Osteocyte (in vitro differentiated cells): ENCODE measurements at regions not wholly inside any gene's neighbourhood (a gene's known extent, or its start where the extent isn't known, plus 50 kb on each side); places are given as distances from the start of the nearest gene placed in this dataset.

Source experiments
- DNase-seq: peaks from one replicate; pipeline ENCODE4 v3.0.0; 2021; ENCODE audit warnings: mixed read lengths; ENCODE audit not compliant: unreplicated experiment; ENCODE audit errors: extremely low spot score
- H3K27ac Mint-ChIP-seq: one replicate; pipeline ENCODE4 v1.8.0; 2021; ENCODE audit warnings: mild to moderate bottlenecking, mixed read lengths; ENCODE audit not compliant: unreplicated experiment
- H3K27me3 Mint-ChIP-seq: one replicate; pipeline ENCODE4 v1.8.0; 2021; ENCODE audit warnings: mixed read lengths; ENCODE audit not compliant: unreplicated experiment
- H3K36me3 Mint-ChIP-seq: one replicate; pipeline ENCODE4 v1.8.0; 2021; ENCODE audit warnings: mixed read lengths; ENCODE audit not compliant: unreplicated experiment
- H3K4me1 Mint-ChIP-seq: one replicate; pipeline ENCODE4 v1.8.0; 2021; ENCODE audit warnings: mixed read lengths; ENCODE audit not compliant: unreplicated experiment
- H3K4me3 Mint-ChIP-seq: one replicate; pipeline ENCODE4 v1.8.0; 2021; ENCODE audit warnings: mild to moderate bottlenecking, moderate library complexity, mixed read lengths; ENCODE audit not compliant: unreplicated experiment
- H3K9me3 Mint-ChIP-seq: one replicate; pipeline ENCODE4 v1.8.0; 2021; ENCODE audit warnings: mixed read lengths; ENCODE audit not compliant: unreplicated experiment
- TF ChIP-seq, protein P1 (sequence below): fragments of 200-600 bp; sonication (generic); IDR thresholded peaks from 2 replicates; pipeline ENCODE4 v1.5.0; 2021; ENCODE audit warnings: antibody characterized with exemption, mild to moderate bottlenecking, moderate library complexity

DNA sequence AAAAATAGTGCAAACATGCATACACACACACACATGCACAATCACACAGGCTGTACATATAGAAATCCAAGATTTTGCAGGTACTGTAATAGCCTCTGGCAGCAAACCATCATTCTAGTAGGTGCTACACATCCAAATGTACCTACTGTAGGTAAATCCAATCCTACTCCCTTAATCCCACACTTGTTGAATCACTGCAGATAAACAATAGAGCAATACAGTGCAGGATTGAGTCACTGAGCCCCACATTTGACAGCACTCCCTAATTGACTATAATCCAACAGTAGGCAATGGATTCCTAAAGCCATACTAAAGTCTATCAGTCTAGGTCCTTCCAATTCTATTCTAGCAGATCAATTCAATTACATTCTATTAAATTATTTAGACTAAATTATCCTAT is 1640.5 kb upstream of the CDH9 start:
- no peaks in the 10 kb centered on the region for H3K9me3 Mint-ChIP-seq
- no peak overlapping the region for H3K4me3 Mint-ChIP-seq
- no peaks in the 10 kb centered on the region for H3K36me3 Mint-ChIP-seq
- H3K27me3 Mint-ChIP-seq: peaks cover 2% of the 10 kb centered on the region
- DNase-seq: no peak
- TF ChIP-seq, protein P1, sequence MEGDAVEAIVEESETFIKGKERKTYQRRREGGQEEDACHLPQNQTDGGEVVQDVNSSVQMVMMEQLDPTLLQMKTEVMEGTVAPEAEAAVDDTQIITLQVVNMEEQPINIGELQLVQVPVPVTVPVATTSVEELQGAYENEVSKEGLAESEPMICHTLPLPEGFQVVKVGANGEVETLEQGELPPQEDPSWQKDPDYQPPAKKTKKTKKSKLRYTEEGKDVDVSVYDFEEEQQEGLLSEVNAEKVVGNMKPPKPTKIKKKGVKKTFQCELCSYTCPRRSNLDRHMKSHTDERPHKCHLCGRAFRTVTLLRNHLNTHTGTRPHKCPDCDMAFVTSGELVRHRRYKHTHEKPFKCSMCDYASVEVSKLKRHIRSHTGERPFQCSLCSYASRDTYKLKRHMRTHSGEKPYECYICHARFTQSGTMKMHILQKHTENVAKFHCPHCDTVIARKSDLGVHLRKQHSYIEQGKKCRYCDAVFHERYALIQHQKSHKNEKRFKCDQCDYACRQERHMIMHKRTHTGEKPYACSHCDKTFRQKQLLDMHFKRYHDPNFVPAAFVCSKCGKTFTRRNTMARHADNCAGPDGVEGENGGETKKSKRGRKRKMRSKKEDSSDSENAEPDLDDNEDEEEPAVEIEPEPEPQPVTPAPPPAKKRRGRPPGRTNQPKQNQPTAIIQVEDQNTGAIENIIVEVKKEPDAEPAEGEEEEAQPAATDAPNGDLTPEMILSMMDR: no peak
- H3K27ac Mint-ChIP-seq: no peak overlapping the region
- no peaks in the 10 kb centered on the region for H3K4me1 Mint-ChIP-seq

DNA sequence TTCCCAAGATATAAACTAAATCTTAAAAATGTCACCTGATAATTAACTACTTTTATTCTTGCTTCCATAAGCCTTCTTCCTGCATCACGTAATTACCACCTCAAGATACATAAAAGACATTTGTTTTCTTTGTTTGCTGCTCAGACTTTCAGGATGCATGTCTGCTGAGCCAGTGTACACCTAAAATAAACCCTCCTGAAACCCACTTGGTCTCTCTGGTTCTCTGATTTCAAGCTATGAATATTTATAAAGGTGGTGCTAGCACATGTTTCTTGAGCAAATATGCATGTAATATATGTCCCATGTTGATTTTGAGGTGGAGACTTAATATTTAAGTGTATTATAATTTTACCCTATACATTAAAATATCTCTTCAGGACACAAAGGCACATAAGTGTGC is 1627.7 kb upstream of the CDH9 start:
- no peak for DNase-seq
- Mint-ChIP-seq H3K4me3 (no peak overlapping the region), H3K27ac (no peak overlapping the region), H3K27me3 (no peaks in the 10 kb centered on the region), H3K9me3 (peaks cover 5% of the 10 kb centered on the region), H3K4me1 (no peaks in the 10 kb centered on the region), H3K36me3 (no peaks in the 10 kb centered on the region)
- TF ChIP-seq, protein P1: no peak

DNA sequence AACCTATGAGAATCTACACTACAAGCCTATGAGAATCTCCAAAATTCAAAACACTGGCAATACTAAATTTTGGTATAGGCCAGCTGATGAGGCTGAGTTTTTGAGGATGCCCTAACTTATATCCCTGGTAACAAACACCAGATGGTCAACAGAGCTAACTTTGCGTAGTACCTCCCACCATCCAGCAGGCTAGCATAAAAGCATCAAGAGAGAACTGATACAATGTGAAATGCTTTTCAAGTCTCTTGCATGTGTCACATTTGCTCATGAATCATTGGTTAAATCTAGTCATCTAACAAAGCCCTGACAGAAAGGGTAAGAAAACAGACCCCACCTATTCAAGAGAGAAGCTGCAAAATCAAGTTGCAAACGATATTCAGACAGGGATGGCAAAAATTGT is 1609.7 kb upstream of the CDH9 start:
- no peaks in the 10 kb centered on the region for H3K4me1 Mint-ChIP-seq
- no peak overlapping the region for H3K27ac Mint-ChIP-seq
- peaks cover 11% of the 10 kb centered on the region for H3K27me3 Mint-ChIP-seq
- no peaks in the 10 kb centered on the region for H3K36me3 Mint-ChIP-seq
- TF ChIP-seq, protein P1: no peak
- H3K4me3 Mint-ChIP-seq: no peak overlapping the region
- peaks cover 5% of the 10 kb centered on the region for H3K9me3 Mint-ChIP-seq
- no peak for DNase-seq

DNA sequence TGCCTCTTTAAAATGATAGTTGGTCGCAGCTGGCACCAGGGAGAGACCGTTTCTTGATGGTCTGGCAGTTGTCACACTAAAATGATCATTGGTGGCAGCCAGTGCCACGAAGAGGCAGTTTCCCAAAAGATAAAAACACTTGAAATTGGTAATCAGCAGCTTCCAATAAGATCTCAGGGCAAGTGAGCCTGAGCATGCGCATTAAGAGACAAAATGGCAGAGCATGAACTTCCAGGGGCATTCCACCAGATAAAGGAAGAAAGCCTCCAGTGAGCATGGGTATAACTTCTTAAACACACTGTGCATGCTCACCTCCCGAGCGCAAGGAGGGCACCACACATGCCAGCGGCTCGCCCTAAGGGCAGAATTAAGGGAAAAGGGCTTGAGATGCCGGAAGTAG is 1594.2 kb upstream of the CDH9 start:
- Mint-ChIP-seq H3K9me3 (no peaks in the 10 kb centered on the region), H3K4me1 (no peaks in the 10 kb centered on the region), H3K27me3 (peaks cover 2% of the 10 kb centered on the region), H3K27ac (no peak overlapping the region), H3K36me3 (no peaks in the 10 kb centered on the region), H3K4me3 (no peak overlapping the region)
- TF ChIP-seq, protein P1: no peak
- no peak for DNase-seq

DNA sequence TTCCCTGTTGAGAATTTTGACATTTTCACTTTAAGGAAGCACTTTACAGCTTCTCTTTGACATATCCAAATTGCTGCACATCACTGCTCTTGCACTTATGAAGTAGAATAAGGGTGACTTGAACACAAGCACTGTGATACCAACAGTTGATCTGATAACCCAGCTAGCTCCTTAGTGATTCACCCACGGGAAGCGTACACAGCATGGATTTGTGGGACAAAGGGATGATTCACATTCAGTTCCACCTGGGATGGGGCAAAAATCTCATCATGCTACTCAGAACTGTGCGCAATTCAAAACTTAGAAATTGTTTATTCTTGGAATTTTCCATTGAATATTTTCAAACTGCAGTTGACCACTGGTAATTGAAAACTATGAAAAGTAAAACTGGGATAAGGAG is 1565.5 kb upstream of the CDH9 start:
- TF ChIP-seq, protein P1: no peak
- no peak for DNase-seq
- no peak overlapping the region for H3K4me3 Mint-ChIP-seq
- peaks cover 13% of the 10 kb centered on the region for H3K9me3 Mint-ChIP-seq
- H3K27me3 Mint-ChIP-seq: peaks cover 12% of the 10 kb centered on the region
- H3K27ac Mint-ChIP-seq: no peak overlapping the region
- no peaks in the 10 kb centered on the region for H3K36me3 Mint-ChIP-seq
- H3K4me1 Mint-ChIP-seq: no peaks in the 10 kb centered on the region
